ENCODE measurements at regions not wholly inside any gene's neighbourhood (a gene's known extent, or its start where the extent isn't known, plus 50 kb on each side); places are given as distances from the start of the nearest gene placed in this dataset.

GRCh38 chr5:175785681-175786080 lies 85.7 kb upstream of the CPLX2 start:
- Histone ChIP-seq H2AFZ (ENCODE audit: low read length) (no peak overlapping the region), H3K14ac (ENCODE audit: low read length) (no peak overlapping the region), H3K4me2 (ENCODE audit: insufficient read depth, low read length, poor library complexity, severe bottlenecking) (no peak overlapping the region), H3K4me1 (ENCODE audit: control insufficient read depth in 2 of 2, insufficient read depth in 1 of 2, low read depth in 1 of 2, low read length in 2 of 2) (peaks cover 0 to 3% of the 10 kb centered on the region in 2 donors), H2AK5ac (ENCODE audit: low read depth, low read length) (no peak overlapping the region), H4K8ac (ENCODE audit: low read depth, low read length) (no peak overlapping the region), H2BK120ac (ENCODE audit: low read depth, low read length) (no peak overlapping the region), H3K36me3 (replicated peaks in 1 of 2; ENCODE audit: control insufficient read depth in 2 of 2, insufficient read depth in 2 of 2, low read length in 2 of 2) (no peaks in the 10 kb centered on the region), H3K9me3 (replicated peaks in 1 of 2; ENCODE audit: control insufficient read depth in 2 of 2, insufficient read depth in 1 of 2, low read depth in 1 of 2, low read length in 2 of 2) (no peaks in the 10 kb centered on the region), H3K4me3 (ENCODE audit: low read length in 2 of 2) (no peak overlapping the region), H3K27ac (replicated peaks; ENCODE audit: low read length) (no peak overlapping the region), H2BK15ac (ENCODE audit: low read length) (no peak overlapping the region), H3K4ac (ENCODE audit: low read length) (no peak overlapping the region), H2BK5ac (ENCODE audit: low read length) (no peak overlapping the region), H3K79me1 (ENCODE audit: low read depth, low read length) (no peaks in the 10 kb centered on the region), H3K27me3 (ENCODE audit: control insufficient read depth in 3 of 3, insufficient read depth in 3 of 3, low read depth in 1 of 3, low read length in 3 of 3) (peaks cover 0 to 2% (median 0%) of the 10 kb centered on the region in 3 experiments), H3K18ac (ENCODE audit: low read length) (no peak overlapping the region), H2BK12ac (ENCODE audit: low read length) (no peak overlapping the region), H3K23ac (ENCODE audit: low read depth, low read length, poor library complexity) (no peak overlapping the region), H4K91ac (ENCODE audit: low read depth, low read length, poor library complexity) (no peak overlapping the region), H3K9ac (ENCODE audit: low read depth, low read length, poor library complexity) (no peak overlapping the region)
- DNase-seq (ENCODE audit: low spot score) = no peak

GRCh38 chr5:175788155-175788787 lies 83.1 kb upstream of the CPLX2 start:
- Histone ChIP-seq H3K14ac (ENCODE audit: low read length) (no peak overlapping the region), H3K4ac (ENCODE audit: low read length) (no peak overlapping the region), H2BK120ac (ENCODE audit: low read depth, low read length) (no peak overlapping the region), H3K27ac (replicated peaks; ENCODE audit: low read length) (no peak overlapping the region), H2AK5ac (ENCODE audit: low read depth, low read length) (no peak overlapping the region), H3K79me1 (ENCODE audit: low read depth, low read length) (no peaks in the 10 kb centered on the region), H3K36me3 (replicated peaks in 1 of 2; ENCODE audit: control insufficient read depth in 2 of 2, insufficient read depth in 2 of 2, low read length in 2 of 2) (no peaks in the 10 kb centered on the region), H4K91ac (ENCODE audit: low read depth, low read length, poor library complexity) (no peak overlapping the region), H2AFZ (ENCODE audit: low read length) (no peak overlapping the region), H3K27me3 (ENCODE audit: control insufficient read depth in 3 of 3, insufficient read depth in 3 of 3, low read depth in 1 of 3, low read length in 3 of 3) (peaks cover 0 to 2% (median 0%) of the 10 kb centered on the region in 3 experiments), H2BK12ac (ENCODE audit: low read length) (no peak overlapping the region), H2BK5ac (ENCODE audit: low read length) (no peak overlapping the region), H3K4me3 (ENCODE audit: low read length in 2 of 2) (no peak overlapping the region), H3K9ac (ENCODE audit: low read depth, low read length, poor library complexity) (no peak overlapping the region), H3K18ac (ENCODE audit: low read length) (no peak overlapping the region), H3K23ac (ENCODE audit: low read depth, low read length, poor library complexity) (no peak overlapping the region), H3K4me1 (ENCODE audit: control insufficient read depth in 2 of 2, insufficient read depth in 1 of 2, low read depth in 1 of 2, low read length in 2 of 2) (peaks cover 0 to 3% of the 10 kb centered on the region in 2 donors), H4K8ac (ENCODE audit: low read depth, low read length) (no peak overlapping the region), H3K9me3 (replicated peaks in 1 of 2; ENCODE audit: control insufficient read depth in 2 of 2, insufficient read depth in 1 of 2, low read depth in 1 of 2, low read length in 2 of 2) (no peaks in the 10 kb centered on the region), H2BK15ac (ENCODE audit: low read length) (no peak overlapping the region), H3K4me2 (ENCODE audit: insufficient read depth, low read length, poor library complexity, severe bottlenecking) (no peak overlapping the region)
- DNase-seq (ENCODE audit: low spot score) = no peak
- WGBS, 2 donors (ENCODE audit: extremely low coverage in 2 of 2, insufficient read length in 2 of 2, insufficient replicate concordance in 1 of 2) = no CpG with 5 or more reads among the region's 9 CpGs

DNA sequence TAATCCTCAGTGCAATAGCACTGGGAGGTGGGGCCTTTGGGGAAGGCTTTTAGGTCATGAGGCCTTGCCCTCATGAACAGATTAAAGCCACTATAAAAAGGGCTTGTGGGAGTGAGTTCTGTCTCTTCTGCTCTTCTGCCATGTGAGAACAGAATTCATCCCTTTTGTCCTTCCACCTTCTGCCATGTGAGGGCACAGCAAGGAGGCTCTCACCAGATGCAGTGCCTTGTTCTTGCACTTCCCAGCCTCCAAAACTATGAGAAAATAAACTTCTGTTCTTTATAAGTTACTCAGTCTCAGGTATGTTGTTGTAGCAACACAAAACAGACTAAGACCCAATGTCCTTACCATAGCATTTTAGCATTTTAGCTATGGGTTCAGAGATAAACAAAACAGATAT lies 81.7 kb upstream of the CPLX2 start:
- Histone ChIP-seq H2BK120ac (ENCODE audit: low read depth, low read length) (no peak overlapping the region), H3K4me1 (ENCODE audit: control insufficient read depth in 2 of 2, insufficient read depth in 1 of 2, low read depth in 1 of 2, low read length in 2 of 2) (no peaks in the 10 kb centered on the region), H3K14ac (ENCODE audit: low read length) (no peak overlapping the region), H2BK12ac (ENCODE audit: low read length) (no peak overlapping the region), H3K18ac (ENCODE audit: low read length) (no peak overlapping the region), H3K4me3 (ENCODE audit: low read length in 2 of 2) (no peak overlapping the region), H2AK5ac (ENCODE audit: low read depth, low read length) (no peak overlapping the region), H3K4ac (ENCODE audit: low read length) (no peak overlapping the region), H3K4me2 (ENCODE audit: insufficient read depth, low read length, poor library complexity, severe bottlenecking) (no peak overlapping the region), H3K79me1 (ENCODE audit: low read depth, low read length) (no peaks in the 10 kb centered on the region), H2BK15ac (ENCODE audit: low read length) (no peak overlapping the region), H3K27ac (replicated peaks; ENCODE audit: low read length) (no peak overlapping the region), H4K91ac (ENCODE audit: low read depth, low read length, poor library complexity) (no peak overlapping the region), H3K9ac (ENCODE audit: low read depth, low read length, poor library complexity) (no peak overlapping the region), H2BK5ac (ENCODE audit: low read length) (no peak overlapping the region), H3K36me3 (replicated peaks in 1 of 2; ENCODE audit: control insufficient read depth in 2 of 2, insufficient read depth in 2 of 2, low read length in 2 of 2) (no peaks in the 10 kb centered on the region), H3K23ac (ENCODE audit: low read depth, low read length, poor library complexity) (no peak overlapping the region), H3K27me3 (ENCODE audit: control insufficient read depth in 3 of 3, insufficient read depth in 3 of 3, low read depth in 1 of 3, low read length in 3 of 3) (peaks cover 0 to 2% (median 0%) of the 10 kb centered on the region in 3 experiments), H2AFZ (ENCODE audit: low read length) (no peak overlapping the region), H3K9me3 (replicated peaks in 1 of 2; ENCODE audit: control insufficient read depth in 2 of 2, insufficient read depth in 1 of 2, low read depth in 1 of 2, low read length in 2 of 2) (no peaks in the 10 kb centered on the region), H4K8ac (ENCODE audit: low read depth, low read length) (no peak overlapping the region)
- no peak for DNase-seq (ENCODE audit: low spot score)

DNA sequence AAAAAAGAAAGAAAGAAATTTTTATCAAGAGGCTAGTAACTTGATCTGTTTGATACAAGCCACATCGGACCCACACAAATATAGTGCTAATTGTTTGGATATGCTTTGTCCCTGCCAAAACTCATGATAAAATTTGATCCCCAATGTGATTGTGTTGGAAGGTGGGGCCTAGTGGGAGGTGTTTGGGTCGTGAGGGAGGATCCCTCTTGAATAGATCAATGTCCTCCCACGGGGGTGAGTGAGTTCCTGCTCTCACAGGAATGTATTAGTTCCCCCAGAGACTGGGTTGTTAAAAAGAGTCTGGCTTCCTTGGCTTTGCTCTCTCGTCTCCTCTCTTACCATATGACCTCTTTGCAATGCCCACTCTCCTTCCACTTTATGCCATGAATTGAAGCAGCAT lies 80.6 kb upstream of the CPLX2 start:
- H3K4me2 ChIP-seq (ENCODE audit: insufficient read depth, low read length, poor library complexity, severe bottlenecking) = no peak overlapping the region
- no peak for DNase-seq (ENCODE audit: low spot score)
- H2BK120ac ChIP-seq (ENCODE audit: low read depth, low read length) = no peak overlapping the region
- no peaks in the 10 kb centered on the region for H3K79me1 ChIP-seq (ENCODE audit: low read depth, low read length)
- no peak overlapping the region for H4K91ac ChIP-seq (ENCODE audit: low read depth, low read length, poor library complexity)
- H3K27ac ChIP-seq (replicated peaks; ENCODE audit: low read length) = no peak overlapping the region
- no peak overlapping the region for H3K4ac ChIP-seq (ENCODE audit: low read length)
- no peak overlapping the region for H3K18ac ChIP-seq (ENCODE audit: low read length)
- H3K9me3 ChIP-seq (replicated peaks in 1 of 2; ENCODE audit: control insufficient read depth in 2 of 2, insufficient read depth in 1 of 2, low read depth in 1 of 2, low read length in 2 of 2) = no peaks in the 10 kb centered on the region
- no peaks in the 10 kb centered on the region for H3K4me1 ChIP-seq (ENCODE audit: control insufficient read depth in 2 of 2, insufficient read depth in 1 of 2, low read depth in 1 of 2, low read length in 2 of 2)
- H3K36me3 ChIP-seq (replicated peaks in 1 of 2; ENCODE audit: control insufficient read depth in 2 of 2, insufficient read depth in 2 of 2, low read length in 2 of 2) = no peaks in the 10 kb centered on the region
- peaks cover 0 to 4% (median 3%) of the 10 kb centered on the region in 3 experiments for H3K27me3 ChIP-seq (ENCODE audit: control insufficient read depth in 3 of 3, insufficient read depth in 3 of 3, low read depth in 1 of 3, low read length in 3 of 3)
- H3K23ac ChIP-seq (ENCODE audit: low read depth, low read length, poor library complexity) = no peak overlapping the region
- no peak overlapping the region for H2BK12ac ChIP-seq (ENCODE audit: low read length)
- no peak overlapping the region for H3K9ac ChIP-seq (ENCODE audit: low read depth, low read length, poor library complexity)
- no peak overlapping the region for H2BK5ac ChIP-seq (ENCODE audit: low read length)
- no peak overlapping the region for H4K8ac ChIP-seq (ENCODE audit: low read depth, low read length)
- H3K4me3 ChIP-seq (ENCODE audit: low read length in 2 of 2) = no peak overlapping the region
- H3K14ac ChIP-seq (ENCODE audit: low read length) = no peak overlapping the region
- no peak overlapping the region for H2BK15ac ChIP-seq (ENCODE audit: low read length)
- no CpG with 5 or more reads among the region's 4 CpGs for WGBS, 2 donors (ENCODE audit: extremely low coverage in 2 of 2, insufficient read length in 2 of 2, insufficient replicate concordance in 1 of 2)
- H2AK5ac ChIP-seq (ENCODE audit: low read depth, low read length) = no peak overlapping the region
- no peak overlapping the region for H2AFZ ChIP-seq (ENCODE audit: low read length)

Measured in neuronal stem cell (in vitro differentiated cells).